Epidermal melanocyte (primary cell): ENCODE measurements at regions not wholly inside any gene's neighbourhood (a gene's known extent, or its start where the extent isn't known, plus 50 kb on each side); places are given as distances from the start of the nearest gene placed in this dataset.
"Not testable (repeated sequence)": the region's sequence is repeated elsewhere in the genome, so short reads cannot be mapped to it uniquely, and the experiment has no call there.

Source experiments
- DNase-seq: peaks from one replicate; pipeline ENCODE4 v3.0.0; 2011; ENCODE audit warnings: low spot score; ENCODE audit not compliant: insufficient read length

DNA sequence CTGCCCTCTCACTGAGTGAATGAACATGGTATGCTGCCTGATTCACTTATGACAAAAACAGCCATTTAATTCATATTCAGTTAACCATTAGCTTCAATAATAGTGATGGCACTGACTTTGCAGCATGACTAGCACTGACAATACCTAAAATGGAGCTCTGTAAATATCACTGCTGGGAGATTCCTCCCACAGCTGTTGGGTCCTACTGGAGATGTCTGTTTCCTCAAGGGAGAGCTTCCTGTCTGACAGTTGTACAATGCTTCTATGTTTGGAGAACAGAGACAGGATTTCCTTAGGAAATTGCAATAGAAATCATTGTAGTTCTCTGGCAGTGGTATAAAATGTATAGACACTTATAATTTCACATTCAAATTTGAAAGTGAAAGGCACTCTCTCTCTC is 695.9 kb upstream of the CDH8 start:
- no peak for DNase-seq

- DNase-seq = not testable (repeated sequence)
Measured at GRCh38 chr16:62724670-62725269, 688.5 kb upstream of the CDH8 start.

GRCh38 chr16:62720651-62721050 is 684.4 kb upstream of the CDH8 start:
- DNase-seq = no peak

- DNase-seq = no peak
Measured at GRCh38 chr16:62717026-62717425, 680.8 kb upstream of the CDH8 start.

- no peak for DNase-seq
Measured at GRCh38 chr16:62715701-62716100, 679.5 kb upstream of the CDH8 start.

DNA sequence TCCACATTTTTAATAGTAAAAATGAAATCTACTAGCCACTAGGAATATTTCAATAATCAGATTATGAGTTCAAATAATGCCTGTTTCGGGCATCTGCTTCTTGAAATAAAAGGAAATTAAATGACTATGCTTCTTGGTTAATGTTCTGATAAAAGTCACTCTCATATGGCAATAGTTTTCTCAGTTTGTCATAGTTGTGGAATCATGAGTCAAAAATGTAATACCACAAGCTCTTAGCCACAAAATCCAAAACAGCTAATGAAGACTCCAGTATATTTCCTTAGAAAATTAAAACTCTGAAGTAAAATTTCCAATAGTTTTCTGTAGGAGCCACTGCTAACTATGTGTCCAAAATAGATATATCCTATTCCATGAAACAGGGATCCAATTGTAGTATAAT is 676.3 kb upstream of the CDH8 start:
- DNase-seq = peak; percentile 32

- no peak for DNase-seq
Measured at GRCh38 chr16:62711797-62712196, 675.6 kb upstream of the CDH8 start.

- no peak for DNase-seq
Measured at GRCh38 chr16:62709794-62710193, 673.6 kb upstream of the CDH8 start.

DNA sequence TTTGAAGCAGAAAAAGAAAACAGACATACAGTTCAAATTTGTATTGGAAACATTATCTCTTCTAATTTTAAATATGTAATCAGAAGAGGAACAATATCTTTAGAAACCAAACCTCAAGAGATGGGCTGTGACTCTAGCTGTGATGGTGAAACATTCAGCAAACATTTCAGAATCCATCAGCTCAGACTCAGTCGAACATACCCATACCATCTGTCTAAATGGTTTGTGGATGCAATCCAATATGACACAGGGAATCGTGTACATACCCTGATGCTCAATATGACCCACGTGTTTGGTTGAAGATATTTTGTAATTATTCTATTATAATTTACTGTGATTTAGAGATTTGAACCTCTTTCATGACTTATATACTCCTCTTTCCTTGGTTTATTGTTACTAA is 665.2 kb upstream of the CDH8 start:
- DNase-seq = no peak

DNA sequence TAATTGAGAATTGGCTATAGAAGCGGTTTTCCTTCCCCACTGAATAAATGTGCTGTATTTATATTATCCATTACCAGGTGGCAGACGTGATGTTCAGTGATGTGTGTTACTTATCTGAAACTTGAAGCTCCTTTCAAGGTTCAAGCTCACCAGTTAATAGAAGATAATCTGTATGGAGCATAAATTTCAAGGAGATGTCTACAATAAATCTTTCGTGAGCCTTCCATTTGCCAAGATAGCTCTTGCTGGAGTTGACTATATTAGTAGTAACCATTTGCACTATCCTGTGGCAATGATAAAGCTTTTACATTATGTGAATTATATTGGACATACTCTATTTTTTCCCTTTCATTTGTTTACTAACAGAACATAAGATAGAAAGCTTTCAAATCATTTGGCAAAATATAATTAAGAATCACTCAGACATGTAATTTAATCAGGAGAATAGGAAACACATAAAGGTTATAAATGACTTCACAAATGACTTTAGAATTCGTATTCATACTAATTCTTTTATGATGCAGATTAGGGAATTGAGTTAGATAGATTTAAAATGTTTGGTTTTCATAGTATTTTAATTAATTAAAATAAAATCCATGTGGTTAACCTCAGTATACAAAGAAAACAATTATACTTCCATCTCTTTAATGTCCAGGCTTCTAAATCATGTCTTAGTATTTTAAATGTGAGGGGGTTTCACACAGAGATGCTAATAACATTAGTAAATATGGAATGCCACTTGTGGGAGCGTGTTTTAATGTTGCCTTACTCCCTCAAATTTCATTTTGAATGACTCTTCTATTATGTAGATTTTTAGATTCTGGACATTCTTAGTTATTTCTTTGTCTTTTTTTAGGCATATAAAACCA is 664.4 kb upstream of the CDH8 start:
- DNase-seq = no peak

DNA sequence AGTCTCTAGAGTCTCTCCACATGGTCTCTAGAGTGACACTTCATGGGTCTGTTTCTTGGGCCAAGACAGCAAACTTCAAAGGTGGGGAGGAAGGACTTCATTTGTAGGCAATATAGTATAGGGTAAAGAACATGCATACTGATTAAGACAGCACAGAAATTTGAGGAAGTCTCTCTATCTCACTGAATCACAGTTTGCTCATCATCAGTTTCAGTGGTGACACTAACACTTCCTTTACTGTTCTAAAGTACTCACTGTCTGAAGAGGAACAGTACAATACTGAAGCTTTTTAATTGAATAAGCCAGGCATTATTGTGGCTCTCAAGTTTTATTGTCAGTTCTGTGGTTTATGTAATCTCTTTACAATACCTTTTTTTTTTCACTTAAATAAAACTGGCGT is 656.4 kb upstream of the CDH8 start:
- no peak for DNase-seq

- no peak for DNase-seq
Measured at GRCh38 chr16:62681819-62682218, 645.6 kb upstream of the CDH8 start.

GRCh38 chr16:62678796-62679195 is 642.6 kb upstream of the CDH8 start:
- no peak for DNase-seq

- no peak for DNase-seq
Measured at GRCh38 chr16:62676306-62676705, 640.1 kb upstream of the CDH8 start.

GRCh38 chr16:62665269-62665668 is 629.0 kb upstream of the CDH8 start:
- no peak for DNase-seq

DNA sequence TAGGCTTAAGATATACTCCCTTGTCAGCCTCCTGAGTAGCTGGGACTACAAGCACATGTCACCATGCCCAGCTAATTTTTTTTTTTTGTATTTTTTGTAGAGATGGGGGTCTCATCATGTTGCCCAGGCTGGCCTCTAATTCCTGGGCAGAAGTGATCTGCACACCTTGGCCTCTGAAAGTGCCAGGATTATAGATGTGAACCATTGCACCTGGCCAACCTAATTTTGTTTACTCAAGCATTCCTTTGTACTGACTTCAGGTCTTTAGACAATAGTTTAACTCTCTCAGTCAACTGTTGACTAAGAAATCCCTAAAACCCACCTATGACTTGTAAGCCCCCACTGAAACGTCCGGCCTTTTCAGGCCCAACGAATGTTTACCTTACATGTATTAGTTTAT is 628.3 kb upstream of the CDH8 start:
- no peak for DNase-seq

- DNase-seq = no peak
Measured at GRCh38 chr16:62661435-62661834, 625.2 kb upstream of the CDH8 start.

GRCh38 chr16:62657116-62657515 is 620.9 kb upstream of the CDH8 start:
- no peak for DNase-seq

- DNase-seq = no peak
Measured at GRCh38 chr16:62652441-62653120, 616.3 kb upstream of the CDH8 start.

DNA sequence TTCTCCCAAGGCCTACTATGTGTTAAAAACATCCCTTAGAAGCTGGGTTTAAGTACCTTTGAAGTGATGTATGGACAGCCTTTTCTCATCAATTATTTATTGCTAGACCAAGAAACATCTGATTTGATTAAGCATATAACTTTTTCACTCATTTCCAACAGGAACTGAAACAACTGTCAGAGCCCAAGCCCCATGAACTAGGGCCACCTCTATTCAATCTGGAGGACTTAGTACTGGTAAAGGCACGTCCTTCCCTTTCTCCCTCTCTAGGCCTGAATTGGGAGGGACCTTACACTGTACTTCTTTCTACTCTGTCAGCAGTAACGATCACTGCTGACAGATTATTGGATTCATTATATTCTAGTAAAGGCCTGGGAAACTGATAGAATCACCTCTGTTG is 612.0 kb upstream of the CDH8 start:
- no peak for DNase-seq

DNA sequence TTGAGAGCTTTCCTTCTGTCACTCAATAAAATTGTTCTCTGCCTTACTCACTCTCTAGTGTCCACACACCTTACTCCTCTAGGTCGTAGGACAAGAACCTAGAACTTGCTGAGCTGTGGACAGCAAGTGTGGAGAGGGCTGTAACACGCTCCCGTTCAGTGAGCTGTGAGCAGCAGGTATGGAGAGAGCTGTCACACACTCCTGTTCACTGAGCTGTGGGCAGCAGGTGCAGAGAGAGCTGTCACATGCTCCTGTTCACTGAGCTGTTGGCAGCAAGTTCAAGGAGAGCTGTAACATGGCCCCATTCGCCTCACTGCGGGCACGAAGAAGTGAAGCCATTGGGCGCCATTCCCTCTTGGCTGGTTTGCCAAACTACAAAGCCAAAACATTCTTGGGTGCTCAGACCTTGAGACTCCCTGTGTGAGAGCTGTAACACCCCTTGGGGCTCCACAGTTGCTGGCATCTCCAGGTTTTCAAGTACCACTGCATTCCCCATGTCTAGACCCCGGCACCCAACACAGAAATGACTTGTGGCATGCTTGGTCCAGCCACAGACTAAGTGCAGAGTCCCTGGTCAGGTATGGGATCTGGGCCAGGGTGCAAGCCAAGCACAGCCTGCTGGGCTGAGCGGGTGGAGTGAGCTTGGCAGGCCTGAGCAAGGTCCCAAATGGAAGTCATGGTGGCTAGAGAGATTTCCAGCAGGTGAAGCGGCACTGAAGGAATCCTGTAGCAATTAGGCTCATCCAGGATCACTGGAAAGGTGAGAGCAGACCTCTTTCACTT is 608.0 kb upstream of the CDH8 start:
- DNase-seq = no peak

- no peak for DNase-seq
Measured at GRCh38 chr16:62642677-62643076, 606.4 kb upstream of the CDH8 start.
